Caco-2 (cell line): ENCODE measurements at regions not wholly inside any gene's neighbourhood (a gene's known extent, or its start where the extent isn't known, plus 50 kb on each side); places are given as distances from the start of the nearest gene placed in this dataset.
"Not testable (repeated sequence)": the region's sequence is repeated elsewhere in the genome, so short reads cannot be mapped to it uniquely, and the experiment has no call there.

Experiments
- BruUV-seq: library from RNA; stranded (reverse); fragments of 400-500 nt; replicated peaks from 2 replicates; lab custom pipeline; 2021; lab: Mats Ljungman, UMichigan
- CTCF ChIA-PET: fragments of 300-600 bp; sonication (Branson Sonifier 250); formaldehyde crosslinking; loops from one replicate; lab custom pipeline; 2022; ENCODE audit warnings: antibody characterized with exemption; lab: Charles Lee
- POLR2A ChIA-PET: fragments of 300-600 bp; sonication (Branson Sonifier 250); formaldehyde crosslinking; loops from one replicate; lab custom pipeline; 2022; ENCODE audit warnings: antibody characterized with exemption; lab: Charles Lee
- DNase-seq, 2 experiments: peaks; one replicate each; pipeline versions ENCODE4 v3.0.0 to v3.0.0-alpha.2; 2020 to 2022
- H3K27me3 ChIP-seq: replicated peaks from 2 replicates; pipeline ENCODE4 v1.6.0; 2011; ENCODE audit warnings: low read length; ENCODE audit not compliant: control insufficient read depth, insufficient read depth
- H3K36me3 ChIP-seq: 2 replicates; pipeline ENCODE4 v1.5.1; 2011; ENCODE audit warnings: low read length; ENCODE audit not compliant: control insufficient read depth, insufficient read depth
- H3K4me1 ChIP-seq: fragments of 250-450 bp; sonication (Bioruptor Pico); 2 replicates; pipeline ENCODE4 v1.5.1; 2020; ENCODE audit warnings: mild to moderate bottlenecking
- H3K4me3 ChIP-seq: 2 replicates; pipeline ENCODE4 v1.5.1; 2011; ENCODE audit warnings: low read depth, mild to moderate bottlenecking, control low read depth, low read length
- H3K9me3 ChIP-seq: fragments of 250-450 bp; sonication (Bioruptor Pico); 2 replicates; pipeline ENCODE4 v1.5.1; 2020; ENCODE audit warnings: mild to moderate bottlenecking, moderate library complexity
- H3K27ac Mint-ChIP-seq: one replicate; pipeline ENCODE4 v1.8.0; 2022; ENCODE audit warnings: mixed read lengths; ENCODE audit not compliant: unreplicated experiment
- H3K27me3 Mint-ChIP-seq: one replicate; pipeline ENCODE4 v1.8.0; 2022; ENCODE audit warnings: mixed read lengths; ENCODE audit not compliant: insufficient read depth, unreplicated experiment
- H3K36me3 Mint-ChIP-seq: one replicate; pipeline ENCODE4 v1.8.0; 2022; ENCODE audit warnings: mild to moderate bottlenecking, mixed read lengths; ENCODE audit not compliant: insufficient read depth, unreplicated experiment
- H3K4me1 Mint-ChIP-seq: one replicate; pipeline ENCODE4 v1.8.0; 2022; ENCODE audit warnings: low read depth, mixed read lengths; ENCODE audit not compliant: unreplicated experiment
- H3K4me3 Mint-ChIP-seq: one replicate; pipeline ENCODE4 v1.8.0; 2022; ENCODE audit warnings: mild to moderate bottlenecking, moderate library complexity, mixed read lengths; ENCODE audit not compliant: unreplicated experiment
- H3K9me3 Mint-ChIP-seq: one replicate; pipeline ENCODE4 v1.8.0; 2022; ENCODE audit warnings: mixed read lengths; ENCODE audit not compliant: unreplicated experiment
- CTCF ChIP-seq, 2 experiments: fragments of 200-600 bp in 1 of 2; IDR thresholded peaks; 1 replicate in 1 of 2; 2 replicates in 1 of 2; pipeline versions ENCODE4 v1.5.1 to v1.8.0; 2011 to 2022; ENCODE audit warnings: antibody characterized with exemption in 1 of 2, control low read depth in 1 of 2, inconsistent platforms in 1 of 2, low read depth in 1 of 2, low read length in 1 of 2, mild to moderate bottlenecking in 1 of 2, moderate library complexity in 1 of 2; ENCODE audit not compliant: insufficient read depth in 1 of 2, severe bottlenecking in 1 of 2, unreplicated experiment in 1 of 2
- intact Hi-C: fragments of 100-400 bp; cut with micrococcal nuclease; formaldehyde crosslinking; loops from one replicate; pipeline ENCODE4 v1.10.0; 2022; ENCODE audit not compliant: unreplicated experiment

DNA sequence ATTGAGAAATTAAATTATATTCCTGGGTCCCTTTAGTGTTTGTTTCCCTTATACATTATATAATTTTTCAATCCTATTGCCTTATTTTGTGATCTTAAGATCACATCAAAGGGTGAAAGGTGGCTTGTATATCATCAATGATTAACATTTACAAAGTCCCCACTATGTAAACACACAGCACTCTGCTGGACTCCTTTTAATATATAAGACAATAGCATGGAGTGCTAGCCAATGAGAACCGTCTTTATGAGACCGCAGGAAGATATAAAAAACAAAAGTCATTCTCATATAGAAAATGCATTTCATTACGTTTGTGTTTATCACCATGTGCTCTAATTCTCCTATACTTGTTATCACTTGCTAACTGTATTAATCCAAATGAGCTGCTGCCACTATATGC is 108.5 kb downstream of the HOXA1 start:
- H3K27me3 Mint-ChIP-seq: no peaks in the 10 kb centered on the region
- no peak overlapping the region for H3K27ac Mint-ChIP-seq
- BruUV-seq: no TSS peak
- ChIA-PET CTCF (no interaction called here), POLR2A (interaction anchor here (1.0 kb wide), 1 partner anchor 109 kb away, joined by 4 read pairs; no protein-coding TSS in a partner anchor)
- no peaks in the 10 kb centered on the region for H3K9me3 Mint-ChIP-seq
- Histone ChIP-seq H3K4me1 (peaks cover 10% of the 10 kb centered on the region; the same call in 1 of the 2 replicates), H3K27me3 (no peaks in the 10 kb centered on the region), H3K36me3 (no peaks in the 10 kb centered on the region), H3K4me3 (no peak overlapping the region), H3K9me3 (no peaks in the 10 kb centered on the region)
- H3K4me3 Mint-ChIP-seq: no peak overlapping the region
- H3K4me1 Mint-ChIP-seq: no peaks in the 10 kb centered on the region
- intact Hi-C loops: no loop called here
- no peaks in the 10 kb centered on the region for H3K36me3 Mint-ChIP-seq
- TF ChIP-seq CTCF (IDR thresholded peaks at IDR 0.05; ENCODE audit: insufficient read depth in 1 of 2, low read depth in 1 of 2, low read length in 1 of 2, severe bottlenecking in 1 of 2, unreplicated experiment in 1 of 2): no peak
- DNase-seq: no peak

DNA sequence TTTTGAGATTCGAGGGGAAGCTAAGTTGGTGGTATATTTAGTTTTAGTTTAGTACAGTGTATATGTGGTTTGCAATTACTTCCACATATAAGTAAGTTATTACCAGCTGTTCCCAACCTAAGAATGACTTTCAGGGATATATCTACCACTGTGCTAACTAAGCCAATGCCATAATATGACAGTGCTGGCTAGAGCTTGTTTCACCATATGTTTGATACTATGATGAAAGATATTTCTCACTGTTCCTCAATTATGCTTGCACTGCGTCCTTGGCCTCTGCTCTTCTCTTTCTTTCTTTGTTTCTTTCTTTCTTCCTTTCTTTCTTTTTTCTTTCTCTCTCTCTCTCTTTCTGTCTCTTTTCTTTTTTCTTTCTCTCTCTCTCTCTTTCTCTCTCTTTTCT is 113.8 kb upstream of the SKAP2 start:
- H3K27ac Mint-ChIP-seq: no peak overlapping the region
- no peak for TF ChIP-seq CTCF (IDR thresholded peaks at IDR 0.05; ENCODE audit: insufficient read depth in 1 of 2, low read depth in 1 of 2, low read length in 1 of 2, severe bottlenecking in 1 of 2, unreplicated experiment in 1 of 2)
- Histone ChIP-seq H3K27me3 (no peaks in the 10 kb centered on the region), H3K36me3 (no peaks in the 10 kb centered on the region), H3K4me3 (no peak overlapping the region), H3K4me1 (no peaks in the 10 kb centered on the region), H3K9me3 (no peaks in the 10 kb centered on the region)
- H3K36me3 Mint-ChIP-seq: no peaks in the 10 kb centered on the region
- intact Hi-C loops: no loop called here
- H3K4me3 Mint-ChIP-seq: no peak overlapping the region
- no peak for DNase-seq
- H3K4me1 Mint-ChIP-seq: no peaks in the 10 kb centered on the region
- H3K27me3 Mint-ChIP-seq: no peaks in the 10 kb centered on the region
- ChIA-PET CTCF (no interaction called here), POLR2A (interaction anchor here (0.7 kb wide), 1 partner anchor 192 kb away, joined by 7 read pairs; no protein-coding TSS in a partner anchor)
- BruUV-seq: no TSS peak
- H3K9me3 Mint-ChIP-seq: peaks cover 1% of the 10 kb centered on the region

- Mint-ChIP-seq H3K27ac (no peak overlapping the region), H3K27me3 (no peaks in the 10 kb centered on the region), H3K4me3 (no peak overlapping the region), H3K36me3 (no peaks in the 10 kb centered on the region), H3K4me1 (no peaks in the 10 kb centered on the region), H3K9me3 (peaks cover 14% of the 10 kb centered on the region)
- Histone ChIP-seq H3K27me3 (no peaks in the 10 kb centered on the region), H3K36me3 (no peaks in the 10 kb centered on the region), H3K9me3 (0 out of 2 replicates have a peak, but pooled peaks cover under 1% of the 10 kb centered on the region), H3K4me3 (no peak overlapping the region), H3K4me1 (no peaks in the 10 kb centered on the region)
- no peak for DNase-seq
- BruUV-seq: no TSS peak
- POLR2A ChIA-PET: no interaction called here
- no peak for TF ChIP-seq CTCF (IDR thresholded peaks at IDR 0.05; ENCODE audit: insufficient read depth in 1 of 2, low read depth in 1 of 2, low read length in 1 of 2, severe bottlenecking in 1 of 2, unreplicated experiment in 1 of 2)
- intact Hi-C loops: no loop called here
- CTCF ChIA-PET: interaction anchor here (0.6 kb wide), 1 partner anchor 113 kb away, joined by 3 read pairs; no protein-coding TSS in a partner anchor
Observed at GRCh38 chr7:26976840-26977239, 112.5 kb upstream of the SKAP2 start.

DNA sequence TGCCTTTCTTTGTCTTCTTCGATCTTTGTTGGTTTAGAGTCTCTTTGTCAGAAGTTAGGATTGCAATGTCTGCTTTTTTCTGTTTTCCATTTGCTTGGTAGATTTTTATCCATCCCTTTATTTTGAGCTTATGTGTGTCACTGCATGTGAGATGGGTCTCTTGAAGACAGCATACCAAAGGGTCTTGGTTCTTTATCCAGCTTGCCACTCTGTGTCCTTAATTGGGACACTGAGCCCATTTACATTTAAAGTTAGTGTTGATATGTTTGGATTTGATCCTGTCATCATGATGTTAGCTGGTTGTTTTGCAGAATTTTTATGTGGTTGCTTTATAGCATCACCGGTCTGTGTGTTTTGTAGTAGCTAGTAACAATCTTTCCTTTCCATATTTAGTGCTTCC is 107.5 kb upstream of the SKAP2 start:
- H3K27me3 Mint-ChIP-seq, H3K36me3 ChIP-seq, H3K4me1 Mint-ChIP-seq, H3K4me1 ChIP-seq, DNase-seq, H3K36me3 Mint-ChIP-seq, CTCF ChIA-PET, POLR2A ChIA-PET, H3K27ac Mint-ChIP-seq, H3K9me3 ChIP-seq, H3K4me3 ChIP-seq, H3K4me3 Mint-ChIP-seq, BruUV-seq, H3K27me3 ChIP-seq, intact Hi-C loops: not testable (repeated sequence)
- peaks cover 24% of the 10 kb centered on the region for H3K9me3 Mint-ChIP-seq
